ENCODE measurements at regions not wholly inside any gene's neighbourhood (a gene's known extent, or its start where the extent isn't known, plus 50 kb on each side); places are given as distances from the start of the nearest gene placed in this dataset.

- TF ChIP-seq POLR2A (IDR thresholded peaks at IDR 0.05) (no peak), CTCF (IDR thresholded peaks at IDR 0.05) (no peak)
Measured at GRCh38 chr14:86938320-86938719, 1054.7 kb downstream of the GALC start.

Data from esophagus squamous epithelium (tissue), 4 donors.